CD14-positive monocyte (primary cell): ENCODE measurements at regions not wholly inside any gene's neighbourhood (a gene's known extent, or its start where the extent isn't known, plus 50 kb on each side); places are given as distances from the start of the nearest gene placed in this dataset.

Experiments used
- DNase-seq, 3 donors: peaks; one replicate each; pipeline ENCODE4 v3.0.0-alpha.2; 2011 to 2022
- H2AFZ ChIP-seq: 2 replicates; pipeline ENCODE4 v1.6.0; 2012; ENCODE audit warnings: mild to moderate bottlenecking, low read depth, low read length, inconsistent platforms; ENCODE audit not compliant: insufficient read depth, poor library complexity, severe bottlenecking
- H3K27ac ChIP-seq, 2 donors: 1 replicate in 1 of 2; 2 replicates in 1 of 2; pipeline ENCODE4 v1.5.1; 2012 to 2013; ENCODE audit warnings: low read length in 2 of 2, control low read depth in 1 of 2, inconsistent platforms in 1 of 2, low read depth in 1 of 2, mild to moderate bottlenecking in 1 of 2
- H3K27me3 ChIP-seq, 2 donors: one replicate each; pipeline versions ENCODE4 v1.6.0 to v1.6.1; 2011 to 2013; ENCODE audit warnings: low read length in 2 of 2; ENCODE audit not compliant: control insufficient read depth in 2 of 2, insufficient read depth in 2 of 2
- H3K36me3 ChIP-seq, 2 donors: replicated peaks in 1 of 2; 1 replicate in 1 of 2; 2 replicates in 1 of 2; pipeline versions ENCODE4 v1.5.1 to v1.6.1; 2012 to 2013; ENCODE audit warnings: low read length in 2 of 2, control low read depth in 1 of 2, inconsistent platforms in 1 of 2, mild to moderate bottlenecking in 1 of 2; ENCODE audit not compliant: insufficient read depth in 2 of 2, control insufficient read depth in 1 of 2
- H3K4me1 ChIP-seq, 2 donors: 1 replicate in 1 of 2; 2 replicates in 1 of 2; pipeline versions ENCODE4 v1.5.1 to v1.6.1; 2012 to 2013; ENCODE audit warnings: low read length in 2 of 2, control low read depth in 1 of 2, inconsistent platforms in 1 of 2, mild to moderate bottlenecking in 1 of 2, moderate library complexity in 1 of 2; ENCODE audit not compliant: insufficient read depth in 2 of 2, control insufficient read depth in 1 of 2
- H3K4me2 ChIP-seq: replicated peaks from 2 replicates; pipeline ENCODE3; 2012; ENCODE audit warnings: low read length, moderate library complexity, mild to moderate bottlenecking; ENCODE audit not compliant: poor library complexity, severe bottlenecking; ENCODE audit errors: extremely low read depth
- H3K4me3 ChIP-seq, 3 experiments: fragments of 200-600 bp in 1 of 3; sonication (generic) in 1 of 3; replicated peaks in 1 of 3; 1 replicate in 2 of 3; 2 replicates in 1 of 3; pipeline ENCODE4 v1.5.1; 2011 to 2013; ENCODE audit warnings: low read length in 3 of 3, mild to moderate bottlenecking in 3 of 3, control low read depth in 2 of 3, low read depth in 2 of 3, inconsistent platforms in 1 of 3, moderate library complexity in 1 of 3
- H3K79me2 ChIP-seq: 2 replicates; pipeline ENCODE4 v1.6.0; 2012; ENCODE audit warnings: mild to moderate bottlenecking, control low read depth, inconsistent platforms, low read length, moderate library complexity; ENCODE audit not compliant: insufficient read depth
- H3K9ac ChIP-seq: 2 replicates; pipeline ENCODE4 v1.6.0; 2017; ENCODE audit warnings: low read length, mild to moderate bottlenecking; ENCODE audit not compliant: insufficient read depth, poor library complexity, severe bottlenecking
- H3K9me3 ChIP-seq, 2 donors: replicated peaks in 1 of 2; 1 replicate in 1 of 2; 2 replicates in 1 of 2; pipeline versions ENCODE4 v1.5.1 to v1.6.1; 2012 to 2013; ENCODE audit warnings: low read length in 2 of 2, control low read depth in 1 of 2; ENCODE audit not compliant: control insufficient read depth in 1 of 2, insufficient read depth in 1 of 2
- H4K20me1 ChIP-seq: 2 replicates; pipeline ENCODE4 v1.6.0; 2012; ENCODE audit warnings: mild to moderate bottlenecking, low read length, control low read depth, moderate library complexity; ENCODE audit not compliant: insufficient read depth
- H3K27ac Mint-ChIP-seq, 7 donors: one replicate each; pipeline ENCODE4 v1.8.0; 2020; ENCODE audit warnings: mild to moderate bottlenecking in 7 of 7, mixed read lengths in 7 of 7, moderate library complexity in 6 of 7, inconsistent platforms in 2 of 7
- H3K27me3 Mint-ChIP-seq, 3 donors: one replicate each; pipeline ENCODE4 v1.8.0; 2021 to 2022; ENCODE audit warnings: low read depth in 3 of 3, mild to moderate bottlenecking in 3 of 3, mixed read lengths in 3 of 3, moderate library complexity in 3 of 3, inconsistent platforms in 1 of 3
- H3K36me3 Mint-ChIP-seq, 2 donors: one replicate each; pipeline ENCODE4 v1.8.0; 2020; ENCODE audit warnings: mixed read lengths in 2 of 2, inconsistent platforms in 1 of 2, mild to moderate bottlenecking in 1 of 2
- H3K4me1 Mint-ChIP-seq: one replicate; pipeline ENCODE4 v1.8.0; 2020; ENCODE audit warnings: mild to moderate bottlenecking, mixed read lengths
- H3K4me3 Mint-ChIP-seq, 2 donors: one replicate each; pipeline ENCODE4 v1.8.0; 2020; ENCODE audit warnings: mild to moderate bottlenecking in 2 of 2, mixed read lengths in 2 of 2, moderate library complexity in 1 of 2
- H3K9me3 Mint-ChIP-seq, 7 donors: one replicate each; pipeline ENCODE4 v1.8.0; 2020 to 2022; ENCODE audit warnings: mixed read lengths in 7 of 7, mild to moderate bottlenecking in 6 of 7, moderate library complexity in 6 of 7, inconsistent platforms in 2 of 7
- CTCF ChIP-seq: fragments of 200-600 bp; IDR thresholded peaks from one replicate; pipeline ENCODE4 v1.8.0; 2022; ENCODE audit warnings: antibody characterized with exemption, mild to moderate bottlenecking
- WGBS: methylation state at CpG from one replicate; pipeline ENCODE4 v1.1.5; 2013; ENCODE audit warnings: missing lambda C conversion rate; ENCODE audit not compliant: insufficient coverage; 5-methylcytosine and 5-hydroxymethylcytosine counted together
- intact Hi-C, 2 donors: fragments of 100-400 bp; cut with micrococcal nuclease; formaldehyde crosslinking; loops; one replicate each; pipeline versions ENCODE4 v1.15.0 to v1.15.1; 2023

- WGBS = 82% methylated on average over 28 of the region's 37 CpGs
- Histone ChIP-seq H3K79me2 (no peaks in the 10 kb centered on the region), H3K4me1 (no peaks in the 10 kb centered on the region), H3K4me2 (no peak overlapping the region), H3K9me3 (no peaks in the 10 kb centered on the region), H3K36me3 (no peaks in the 10 kb centered on the region), H3K27me3 (no peaks in the 10 kb centered on the region), H2AFZ (no peak overlapping the region), H4K20me1 (no peaks in the 10 kb centered on the region), H3K27ac (no peak overlapping the region), H3K4me3 (no peak overlapping the region), H3K9ac (no peak overlapping the region)
- no peak for DNase-seq
- Mint-ChIP-seq H3K27me3 (peaks cover 8 to 24% (median 13%) of the 10 kb centered on the region in 3 donors), H3K4me1 (no peaks in the 10 kb centered on the region), H3K27ac (no peak overlapping the region), H3K4me3 (no peak overlapping the region), H3K36me3 (no peaks in the 10 kb centered on the region), H3K9me3 (peaks cover 1 to 12% (median 3%) of the 10 kb centered on the region in 7 donors)
- TF ChIP-seq CTCF = no peak
- intact Hi-C loops = no loop called here
Observed at GRCh38 chr16:86681031-86681756, 102.8 kb downstream of the FOXL1 start.

- no peaks in the 10 kb centered on the region for H3K9me3 ChIP-seq
- no peaks in the 10 kb centered on the region for H3K79me2 ChIP-seq
- H3K4me2 ChIP-seq = no peak overlapping the region
- peaks cover 8 to 24% (median 12%) of the 10 kb centered on the region in 3 donors for H3K27me3 Mint-ChIP-seq
- WGBS = 87% methylated on average over 12 of the region's 15 CpGs
- no peak overlapping the region for H3K4me3 Mint-ChIP-seq
- H3K36me3 ChIP-seq = no peaks in the 10 kb centered on the region
- intact Hi-C loops = no loop called here
- H4K20me1 ChIP-seq = no peaks in the 10 kb centered on the region
- H3K4me1 ChIP-seq = no peaks in the 10 kb centered on the region
- no peak overlapping the region for H3K27ac Mint-ChIP-seq
- H3K4me1 Mint-ChIP-seq = no peaks in the 10 kb centered on the region
- no peaks in the 10 kb centered on the region for H3K36me3 Mint-ChIP-seq
- H3K27me3 ChIP-seq = no peaks in the 10 kb centered on the region
- no peak overlapping the region for H3K27ac ChIP-seq
- H2AFZ ChIP-seq = no peak overlapping the region
- H3K9ac ChIP-seq = no peak overlapping the region
- DNase-seq = no peak
- TF ChIP-seq CTCF = no peak
- H3K4me3 ChIP-seq = no peak overlapping the region
- H3K9me3 Mint-ChIP-seq = peaks cover 1 to 12% (median 3%) of the 10 kb centered on the region in 7 donors
Observed at GRCh38 chr16:86681757-86682106, 103.4 kb downstream of the FOXL1 start.
